Panc1 (cell line): ENCODE measurements at regions not wholly inside any gene's neighbourhood (a gene's known extent, or its start where the extent isn't known, plus 50 kb on each side); places are given as distances from the start of the nearest gene placed in this dataset.

Experiments
- ATAC-seq: fragments of 200-7000 bp; cut with Tn5 transposase; 2 replicates; pipeline ENCODE4 v1.9.1; 2020; ENCODE audit warnings: mild to moderate bottlenecking, moderate library complexity
- BruUV-seq: library from RNA; stranded (reverse); fragments of 400-500 nt; replicated peaks from 2 replicates; lab custom pipeline; 2021; lab: Mats Ljungman, UMichigan
- CTCF ChIA-PET: fragments of 300-600 bp; sonication (Branson Sonifier 250); formaldehyde crosslinking; loops from one replicate; lab custom pipeline; 2022; ENCODE audit warnings: antibody characterized with exemption; lab: Charles Lee
- POLR2A ChIA-PET: fragments of 300-600 bp; sonication (Branson Sonifier 250); formaldehyde crosslinking; loops from one replicate; lab custom pipeline; 2022; ENCODE audit warnings: antibody characterized with exemption; lab: Charles Lee
- DNase-seq: peaks from one replicate; pipeline ENCODE4 v3.0.0-alpha.2; 2010; ENCODE audit warnings: low read depth, low spot score
- H3K27ac ChIP-seq: 2 replicates; pipeline ENCODE4 v1.5.1; 2011; ENCODE audit warnings: mild to moderate bottlenecking, low read length, inconsistent platforms
- H3K27me3 ChIP-seq: fragments of 200-500 bp; sonication (Bioruptor generic); 2 replicates; pipeline ENCODE4 v1.6.0; 2014; ENCODE audit warnings: low read length, inconsistent platforms; ENCODE audit not compliant: control insufficient read depth, insufficient read depth
- H3K36me3 ChIP-seq: fragments of 200-500 bp; sonication (Bioruptor generic); 2 replicates; pipeline ENCODE4 v1.5.1; 2014; ENCODE audit warnings: inconsistent platforms, mild to moderate bottlenecking, low read length, moderate library complexity; ENCODE audit not compliant: control insufficient read depth, insufficient read depth
- H3K4me1 ChIP-seq: 2 replicates; pipeline ENCODE4 v1.5.1; 2011; ENCODE audit warnings: inconsistent platforms, mild to moderate bottlenecking, low read length, moderate library complexity; ENCODE audit not compliant: control insufficient read depth, insufficient read depth
- H3K4me3 ChIP-seq, 2 experiments: 2 replicates each; pipeline ENCODE4 v1.5.1; 2011 to 2012; ENCODE audit warnings: low read depth in 2 of 2, low read length in 2 of 2, mild to moderate bottlenecking in 2 of 2, inconsistent platforms in 1 of 2, moderate library complexity in 1 of 2
- H3K9me3 ChIP-seq: fragments of 200-500 bp; sonication (Bioruptor generic); 2 replicates; pipeline ENCODE4 v1.5.1; 2014; ENCODE audit warnings: low read depth, mild to moderate bottlenecking, inconsistent platforms, low read length, moderate library complexity; ENCODE audit not compliant: control insufficient read depth, insufficient read depth
- POLR2AphosphoS5 ChIP-seq: IDR thresholded peaks from 2 replicates; pipeline ENCODE4 v1.6.1; 2012; ENCODE audit warnings: mild to moderate bottlenecking, low read depth, low read length, moderate library complexity
- SIN3A ChIP-seq: IDR thresholded peaks from 2 replicates; pipeline ENCODE4 v1.6.1; 2012; ENCODE audit warnings: low read depth, mild to moderate bottlenecking, low read length, moderate library complexity, borderline replicate concordance; ENCODE audit not compliant: insufficient read depth
- TCF7L2 ChIP-seq: IDR thresholded peaks from 2 replicates; pipeline ENCODE4 v1.6.1; 2011; ENCODE audit warnings: mild to moderate bottlenecking, low read depth, low read length, inconsistent platforms
- in situ Hi-C: cut with HindIII; loops from 2 replicates; pipeline ENCODE4 v1.10.0; 2016; ENCODE audit warnings: low sequenced_read_pairs, low pct_unique_long_range_greater_than_20kb
- intact Hi-C: fragments of 100-400 bp; cut with micrococcal nuclease; formaldehyde crosslinking; loops from one replicate; pipeline ENCODE4 v1.10.0; 2022; ENCODE audit not compliant: unreplicated experiment
- TF ChIP-seq, protein P1 (sequence below), 2 experiments: IDR thresholded peaks; 2 replicates each; pipeline ENCODE4 v1.6.1; 2011 to 2012; ENCODE audit warnings: low read depth in 2 of 2, control low read depth in 1 of 2, low read length in 1 of 2, mild to moderate bottlenecking in 1 of 2, moderate library complexity in 1 of 2; ENCODE audit not compliant: insufficient read depth in 1 of 2
- TF ChIP-seq, protein P2 (sequence below): fragments of 450-650 bp; IDR thresholded peaks from 2 replicates; pipeline ENCODE4 v1.5.1; 2017; ENCODE audit warnings: mild to moderate bottlenecking

DNA sequence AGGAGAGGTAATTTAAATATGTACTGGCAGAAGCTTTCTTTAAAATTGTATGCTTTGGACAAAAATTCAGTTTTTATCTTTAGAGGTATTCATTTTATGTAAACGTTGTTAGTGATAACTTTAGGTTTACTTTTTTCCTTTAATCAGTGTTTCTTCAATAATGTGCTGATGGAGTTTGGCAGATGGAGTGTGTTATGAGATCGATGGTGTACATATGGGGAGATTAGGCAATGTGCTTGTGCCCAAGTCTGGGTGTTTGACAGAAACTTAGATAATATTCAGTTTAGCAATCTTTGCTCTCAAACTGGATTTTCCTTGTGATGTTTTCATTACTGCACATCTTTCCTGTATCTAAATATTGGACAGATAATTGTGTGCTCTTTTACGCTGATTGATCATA, 425.4 kb downstream of the JRKL start:
- no peaks in the 10 kb centered on the region for H3K4me1 ChIP-seq
- H3K9me3 ChIP-seq: 0 out of 2 replicates have a peak, but pooled peaks cover 6% of the 10 kb centered on the region
- in situ Hi-C loops: no loop called here
- BruUV-seq: no TSS peak
- intact Hi-C loops: no loop called here
- POLR2A ChIA-PET: no interaction called here
- H3K4me3 ChIP-seq: no peak overlapping the region
- no peak overlapping the region for H3K27ac ChIP-seq
- DNase-seq: no peak
- TF ChIP-seq SIN3A (no peak), POLR2AphosphoS5 (no peak)
- CTCF ChIA-PET: no interaction called here
- no peaks in the 10 kb centered on the region for H3K27me3 ChIP-seq
- no peaks in the 10 kb centered on the region for H3K36me3 ChIP-seq
- no peak for ATAC-seq

- H3K4me3 ChIP-seq: no peak overlapping the region
- ChIA-PET POLR2A (no interaction called here), CTCF (no interaction called here)
- H3K36me3 ChIP-seq: no peaks in the 10 kb centered on the region
- DNase-seq: no peak
- H3K27ac ChIP-seq: no peak overlapping the region
- no peaks in the 10 kb centered on the region for H3K27me3 ChIP-seq
- no TSS peak for BruUV-seq
- H3K9me3 ChIP-seq: 0 out of 2 replicates have a peak, but pooled peaks cover 7% of the 10 kb centered on the region
- in situ Hi-C loops (no loop called here), intact Hi-C loops (no loop called here)
- TF ChIP-seq, protein P1, sequence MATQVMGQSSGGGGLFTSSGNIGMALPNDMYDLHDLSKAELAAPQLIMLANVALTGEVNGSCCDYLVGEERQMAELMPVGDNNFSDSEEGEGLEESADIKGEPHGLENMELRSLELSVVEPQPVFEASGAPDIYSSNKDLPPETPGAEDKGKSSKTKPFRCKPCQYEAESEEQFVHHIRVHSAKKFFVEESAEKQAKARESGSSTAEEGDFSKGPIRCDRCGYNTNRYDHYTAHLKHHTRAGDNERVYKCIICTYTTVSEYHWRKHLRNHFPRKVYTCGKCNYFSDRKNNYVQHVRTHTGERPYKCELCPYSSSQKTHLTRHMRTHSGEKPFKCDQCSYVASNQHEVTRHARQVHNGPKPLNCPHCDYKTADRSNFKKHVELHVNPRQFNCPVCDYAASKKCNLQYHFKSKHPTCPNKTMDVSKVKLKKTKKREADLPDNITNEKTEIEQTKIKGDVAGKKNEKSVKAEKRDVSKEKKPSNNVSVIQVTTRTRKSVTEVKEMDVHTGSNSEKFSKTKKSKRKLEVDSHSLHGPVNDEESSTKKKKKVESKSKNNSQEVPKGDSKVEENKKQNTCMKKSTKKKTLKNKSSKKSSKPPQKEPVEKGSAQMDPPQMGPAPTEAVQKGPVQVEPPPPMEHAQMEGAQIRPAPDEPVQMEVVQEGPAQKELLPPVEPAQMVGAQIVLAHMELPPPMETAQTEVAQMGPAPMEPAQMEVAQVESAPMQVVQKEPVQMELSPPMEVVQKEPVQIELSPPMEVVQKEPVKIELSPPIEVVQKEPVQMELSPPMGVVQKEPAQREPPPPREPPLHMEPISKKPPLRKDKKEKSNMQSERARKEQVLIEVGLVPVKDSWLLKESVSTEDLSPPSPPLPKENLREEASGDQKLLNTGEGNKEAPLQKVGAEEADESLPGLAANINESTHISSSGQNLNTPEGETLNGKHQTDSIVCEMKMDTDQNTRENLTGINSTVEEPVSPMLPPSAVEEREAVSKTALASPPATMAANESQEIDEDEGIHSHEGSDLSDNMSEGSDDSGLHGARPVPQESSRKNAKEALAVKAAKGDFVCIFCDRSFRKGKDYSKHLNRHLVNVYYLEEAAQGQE (IDR thresholded peaks at IDR 0.05; ENCODE audit: insufficient read depth in 1 of 2, low read depth in 2 of 2, low read length in 1 of 2): no peak
- no peak for TF ChIP-seq POLR2AphosphoS5
- no peak for TF ChIP-seq TCF7L2
- TF ChIP-seq, protein P2, sequence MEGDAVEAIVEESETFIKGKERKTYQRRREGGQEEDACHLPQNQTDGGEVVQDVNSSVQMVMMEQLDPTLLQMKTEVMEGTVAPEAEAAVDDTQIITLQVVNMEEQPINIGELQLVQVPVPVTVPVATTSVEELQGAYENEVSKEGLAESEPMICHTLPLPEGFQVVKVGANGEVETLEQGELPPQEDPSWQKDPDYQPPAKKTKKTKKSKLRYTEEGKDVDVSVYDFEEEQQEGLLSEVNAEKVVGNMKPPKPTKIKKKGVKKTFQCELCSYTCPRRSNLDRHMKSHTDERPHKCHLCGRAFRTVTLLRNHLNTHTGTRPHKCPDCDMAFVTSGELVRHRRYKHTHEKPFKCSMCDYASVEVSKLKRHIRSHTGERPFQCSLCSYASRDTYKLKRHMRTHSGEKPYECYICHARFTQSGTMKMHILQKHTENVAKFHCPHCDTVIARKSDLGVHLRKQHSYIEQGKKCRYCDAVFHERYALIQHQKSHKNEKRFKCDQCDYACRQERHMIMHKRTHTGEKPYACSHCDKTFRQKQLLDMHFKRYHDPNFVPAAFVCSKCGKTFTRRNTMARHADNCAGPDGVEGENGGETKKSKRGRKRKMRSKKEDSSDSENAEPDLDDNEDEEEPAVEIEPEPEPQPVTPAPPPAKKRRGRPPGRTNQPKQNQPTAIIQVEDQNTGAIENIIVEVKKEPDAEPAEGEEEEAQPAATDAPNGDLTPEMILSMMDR: no peak
- no peak for TF ChIP-seq SIN3A
- H3K4me1 ChIP-seq: no peaks in the 10 kb centered on the region
- ATAC-seq: no peak
Measured at GRCh38 chr11:96817482-96818399, 427.9 kb downstream of the JRKL start.

- POLR2A ChIA-PET: no interaction called here
- Histone ChIP-seq H3K9me3 (no peaks in the 10 kb centered on the region), H3K27ac (no peak overlapping the region), H3K4me3 (no peak overlapping the region), H3K36me3 (no peaks in the 10 kb centered on the region), H3K27me3 (no peaks in the 10 kb centered on the region), H3K4me1 (no peaks in the 10 kb centered on the region)
- no TSS peak for BruUV-seq
- CTCF ChIA-PET: interaction anchor here (0.8 kb wide), 1 partner anchor 362 kb away, joined by 3 read pairs; no protein-coding TSS in a partner anchor
- in situ Hi-C loops (no loop called here), intact Hi-C loops (loop anchor here (10.0 kb wide), 1 partner anchor 362 kb away; no protein-coding TSS in a partner anchor)
- DNase-seq (no peak), ATAC-seq (no peak)
- TF ChIP-seq, protein P2: peak; percentile 15; the same call in 1 of the 2 replicates
- TF ChIP-seq, protein P1 (IDR thresholded peaks at IDR 0.05; ENCODE audit: insufficient read depth in 1 of 2, low read depth in 2 of 2, low read length in 1 of 2): no peak
Measured at GRCh38 chr11:96827164-96827563, 437.4 kb downstream of the JRKL start.
